ENCODE measurements at regions not wholly inside any gene's neighbourhood (a gene's known extent, or its start where the extent isn't known, plus 50 kb on each side); places are given as distances from the start of the nearest gene placed in this dataset.

DNA sequence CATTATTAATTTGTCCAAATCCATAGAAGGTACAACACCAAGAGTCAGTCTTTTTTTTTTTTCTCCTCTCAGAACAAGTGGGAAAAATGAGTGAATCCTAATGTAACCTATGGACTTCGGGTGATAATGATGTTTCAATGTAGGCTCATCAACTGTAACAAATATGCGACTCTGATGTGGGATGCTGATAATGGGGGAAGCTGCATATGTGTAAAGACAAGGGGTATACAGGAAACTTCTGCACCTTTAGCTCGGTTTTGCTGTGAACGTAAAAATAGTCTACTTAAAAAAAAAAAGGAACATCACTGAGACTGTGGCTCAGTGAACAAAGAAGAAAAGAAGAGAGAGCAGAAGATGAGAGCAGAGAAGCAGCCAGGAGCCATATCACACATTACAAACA is 78.3 kb upstream of the ARHGAP32 start:
- WGBS = 92% methylated on average over 4 of the region's 4 CpGs

DNA sequence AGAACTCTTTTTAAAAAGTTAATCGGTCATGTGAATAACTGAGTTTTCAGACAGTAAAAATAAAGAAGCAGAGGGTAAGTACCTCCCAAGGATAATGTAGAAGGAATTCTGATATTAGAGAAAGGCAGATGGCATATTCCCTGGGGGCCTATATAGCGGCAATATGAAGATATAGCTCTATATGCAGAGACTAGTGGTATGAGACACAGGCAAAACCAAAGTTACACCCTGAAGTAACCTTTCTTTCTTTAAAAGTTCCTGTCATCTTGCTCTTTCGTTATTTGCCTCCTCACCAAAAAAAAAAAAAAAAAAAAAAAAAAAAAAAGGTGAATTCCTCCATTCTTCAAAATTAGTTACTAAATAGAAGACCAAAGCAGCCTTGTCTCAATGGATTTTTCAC is 76.2 kb upstream of the ARHGAP32 start:
- Histone ChIP-seq H3K27ac (no peak overlapping the region), H3K9me3 (no peaks in the 10 kb centered on the region), H3K4me1 (replicated peaks) (no peaks in the 10 kb centered on the region), H3K4me3 (no peak overlapping the region), H3K36me3 (no peaks in the 10 kb centered on the region), H3K27me3 (replicated peaks; ENCODE audit: insufficient read depth) (no peaks in the 10 kb centered on the region)
- TF ChIP-seq, protein P1, sequence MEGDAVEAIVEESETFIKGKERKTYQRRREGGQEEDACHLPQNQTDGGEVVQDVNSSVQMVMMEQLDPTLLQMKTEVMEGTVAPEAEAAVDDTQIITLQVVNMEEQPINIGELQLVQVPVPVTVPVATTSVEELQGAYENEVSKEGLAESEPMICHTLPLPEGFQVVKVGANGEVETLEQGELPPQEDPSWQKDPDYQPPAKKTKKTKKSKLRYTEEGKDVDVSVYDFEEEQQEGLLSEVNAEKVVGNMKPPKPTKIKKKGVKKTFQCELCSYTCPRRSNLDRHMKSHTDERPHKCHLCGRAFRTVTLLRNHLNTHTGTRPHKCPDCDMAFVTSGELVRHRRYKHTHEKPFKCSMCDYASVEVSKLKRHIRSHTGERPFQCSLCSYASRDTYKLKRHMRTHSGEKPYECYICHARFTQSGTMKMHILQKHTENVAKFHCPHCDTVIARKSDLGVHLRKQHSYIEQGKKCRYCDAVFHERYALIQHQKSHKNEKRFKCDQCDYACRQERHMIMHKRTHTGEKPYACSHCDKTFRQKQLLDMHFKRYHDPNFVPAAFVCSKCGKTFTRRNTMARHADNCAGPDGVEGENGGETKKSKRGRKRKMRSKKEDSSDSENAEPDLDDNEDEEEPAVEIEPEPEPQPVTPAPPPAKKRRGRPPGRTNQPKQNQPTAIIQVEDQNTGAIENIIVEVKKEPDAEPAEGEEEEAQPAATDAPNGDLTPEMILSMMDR (IDR thresholded peaks at IDR 0.05) = no peak
- TF ChIP-seq POLR2A (IDR thresholded peaks at IDR 0.05) (no peak), POLR2AphosphoS5 (IDR thresholded peaks at IDR 0.05) (no peak)
- WGBS = 88% methylated on average over 3 of the region's 3 CpGs
- intact Hi-C loops (cut with DNase I) = no loop called here
- no peak for DNase-seq (ENCODE audit: low spot score)

More for the DNA sequence above, 78.3 kb upstream of the ARHGAP32 start:
- TF ChIP-seq POLR2AphosphoS5 (IDR thresholded peaks at IDR 0.05) (no peak), POLR2A (IDR thresholded peaks at IDR 0.05) (no peak)
- TF ChIP-seq, protein P1 (IDR thresholded peaks at IDR 0.05) = no peak
- H3K4me3 ChIP-seq = no peak overlapping the region
- no peaks in the 10 kb centered on the region for H3K9me3 ChIP-seq
- no peaks in the 10 kb centered on the region for H3K4me1 ChIP-seq (replicated peaks)
- H3K27ac ChIP-seq = no peak overlapping the region
- no peak for DNase-seq (ENCODE audit: low spot score)
- intact Hi-C loops (cut with DNase I) = no loop called here
- H3K36me3 ChIP-seq = no peaks in the 10 kb centered on the region
- no peaks in the 10 kb centered on the region for H3K27me3 ChIP-seq (replicated peaks; ENCODE audit: insufficient read depth)

DNA sequence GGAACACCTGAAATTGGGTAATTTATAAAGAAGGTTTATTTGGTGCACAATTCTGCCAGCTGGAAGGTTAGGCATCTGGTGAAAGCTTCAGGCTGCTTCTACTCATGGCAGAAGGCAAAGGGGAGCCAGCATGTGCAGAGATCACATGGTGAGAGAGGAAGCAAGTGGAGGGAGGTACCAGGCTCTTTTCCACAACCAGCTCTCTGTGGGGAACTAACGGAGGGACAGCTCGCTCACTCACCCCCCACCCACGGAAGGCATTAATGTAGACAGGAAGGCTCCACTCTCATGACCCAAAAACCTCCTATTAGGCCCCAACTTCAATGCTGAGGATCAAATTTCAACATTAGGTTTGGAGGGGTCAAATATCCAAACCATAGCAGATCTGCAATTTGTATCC is 75.6 kb upstream of the ARHGAP32 start:
- 92% methylated on average over 3 of the region's 3 CpGs for WGBS

DNA sequence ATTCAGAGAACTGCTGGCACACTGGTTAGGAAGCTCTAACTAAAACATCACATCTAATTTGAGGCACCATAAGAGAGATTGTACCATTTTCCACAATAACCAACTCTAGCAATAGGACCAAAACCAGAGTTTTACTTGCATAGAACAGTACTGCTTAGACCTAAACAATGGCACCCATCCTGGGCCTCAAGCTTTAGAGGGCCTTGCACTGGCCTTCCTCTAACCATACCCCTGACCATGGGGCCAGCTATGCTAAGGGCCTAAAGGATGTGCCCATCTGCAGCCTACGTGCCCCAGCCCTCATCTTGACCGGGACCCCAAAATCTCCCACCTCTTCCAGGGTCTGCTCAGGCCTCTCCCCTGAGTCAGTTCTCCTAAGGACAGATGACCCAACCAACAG is 74.4 kb upstream of the ARHGAP32 start:
- WGBS = 100% methylated on average over 2 of the region's 2 CpGs
- Histone ChIP-seq H3K4me3 (no peak overlapping the region), H3K9me3 (no peaks in the 10 kb centered on the region), H3K27me3 (replicated peaks; ENCODE audit: insufficient read depth) (no peaks in the 10 kb centered on the region), H3K27ac (no peak overlapping the region), H3K4me1 (replicated peaks) (no peaks in the 10 kb centered on the region), H3K36me3 (no peaks in the 10 kb centered on the region)
- intact Hi-C loops (cut with DNase I) = no loop called here
- TF ChIP-seq, protein P1 (IDR thresholded peaks at IDR 0.05) = no peak
- TF ChIP-seq POLR2A (IDR thresholded peaks at IDR 0.05) (no peak), POLR2AphosphoS5 (IDR thresholded peaks at IDR 0.05) (no peak)
- no peak for DNase-seq (ENCODE audit: low spot score)

More for the DNA sequence above, 75.6 kb upstream of the ARHGAP32 start:
- H3K4me1 ChIP-seq (replicated peaks) = no peaks in the 10 kb centered on the region
- H3K9me3 ChIP-seq = no peaks in the 10 kb centered on the region
- no peaks in the 10 kb centered on the region for H3K27me3 ChIP-seq (replicated peaks; ENCODE audit: insufficient read depth)
- intact Hi-C loops (cut with DNase I) = no loop called here
- TF ChIP-seq, protein P1 (IDR thresholded peaks at IDR 0.05) = no peak
- no peak for TF ChIP-seq POLR2AphosphoS5 (IDR thresholded peaks at IDR 0.05)
- TF ChIP-seq POLR2A (IDR thresholded peaks at IDR 0.05) = no peak
- H3K4me3 ChIP-seq = no peak overlapping the region
- no peaks in the 10 kb centered on the region for H3K36me3 ChIP-seq
- no peak overlapping the region for H3K27ac ChIP-seq
- no peak for DNase-seq (ENCODE audit: low spot score)

DNA sequence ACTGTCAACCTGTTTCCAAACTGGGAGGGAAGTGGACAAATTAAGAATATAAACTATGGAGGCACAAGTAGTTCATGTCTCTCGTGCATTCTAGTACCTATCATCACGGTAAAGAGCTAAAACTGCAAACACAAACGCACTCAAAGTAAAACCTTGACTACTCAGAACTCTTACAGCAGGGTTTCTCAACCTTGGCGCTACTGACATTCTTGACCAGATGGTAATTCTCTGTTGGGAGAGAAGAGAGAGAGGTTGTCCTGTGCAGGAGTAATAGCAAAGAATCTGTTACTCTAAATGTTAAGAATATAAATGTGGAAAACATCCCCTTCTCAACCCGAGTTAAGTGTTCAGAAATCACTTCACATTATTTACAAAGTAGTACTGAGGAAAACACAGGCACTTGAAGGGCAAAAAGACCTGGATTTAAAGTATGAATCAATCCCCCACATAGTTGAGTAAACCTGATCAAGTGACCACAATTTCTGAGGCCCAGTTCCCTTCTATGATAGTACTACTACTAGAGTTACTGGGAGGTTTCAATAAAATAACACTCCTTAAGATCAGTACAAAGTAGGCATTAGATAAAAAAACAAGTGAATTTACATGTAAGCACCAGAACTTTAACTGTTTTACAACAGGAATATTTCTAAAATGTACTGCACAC is 73.1 kb upstream of the ARHGAP32 start:
- no peaks in the 10 kb centered on the region for H3K36me3 ChIP-seq
- TF ChIP-seq POLR2AphosphoS5 (IDR thresholded peaks at IDR 0.05) (no peak), POLR2A (IDR thresholded peaks at IDR 0.05) (no peak)
- TF ChIP-seq, protein P1 (IDR thresholded peaks at IDR 0.05) = no peak
- H3K27ac ChIP-seq = no peak overlapping the region
- 81% methylated on average over 5 of the region's 5 CpGs for WGBS
- no peak for DNase-seq (ENCODE audit: low spot score)
- intact Hi-C loops (cut with DNase I) = no loop called here
- no peaks in the 10 kb centered on the region for H3K27me3 ChIP-seq (replicated peaks; ENCODE audit: insufficient read depth)
- H3K9me3 ChIP-seq = no peaks in the 10 kb centered on the region
- H3K4me3 ChIP-seq = no peak overlapping the region
- H3K4me1 ChIP-seq (replicated peaks) = no peaks in the 10 kb centered on the region

Measured in prostate gland (tissue), 2 donors.